Right atrium auricular region (tissue), 2 donors: ENCODE measurements at regions not wholly inside any gene's neighbourhood (a gene's known extent, or its start where the extent isn't known, plus 50 kb on each side); places are given as distances from the start of the nearest gene placed in this dataset.

ENCODE experiments used
- DNase-seq: peaks from one replicate; pipeline ENCODE4 v3.0.0-alpha.2; 2019; ENCODE audit warnings: low spot score
- H3K27ac ChIP-seq, 2 donors: fragments of 200-600 bp; sonication (generic); 1 replicate in 1 of 2; 2 replicates in 1 of 2; pipeline ENCODE4 v1.5.1; 2016 to 2019
- H3K27me3 ChIP-seq, 2 donors: fragments of 200-600 bp; sonication (generic); one replicate each; pipeline versions ENCODE4 v1.5.1 to v1.6.0; 2017 to 2019
- H3K36me3 ChIP-seq: fragments of 200-600 bp; sonication (generic); one replicate; pipeline ENCODE4 v1.5.1; 2016
- H3K4me1 ChIP-seq, 2 donors: fragments of 200-600 bp; sonication (generic); one replicate each; pipeline versions ENCODE4 v1.5.1 to v1.6.0; 2017 to 2019
- H3K4me3 ChIP-seq, 2 donors: fragments of 200-600 bp; sonication (generic); 1 replicate in 1 of 2; 2 replicates in 1 of 2; pipeline ENCODE4 v1.5.1; 2017 to 2019; ENCODE audit warnings: mild to moderate bottlenecking in 1 of 2, moderate library complexity in 1 of 2
- H3K9me3 ChIP-seq, 2 donors: fragments of 200-600 bp; sonication (generic); one replicate each; pipeline ENCODE4 v1.5.1; 2019
- CTCF ChIP-seq, 2 donors: fragments of 200-600 bp; sonication (generic); IDR thresholded peaks; one replicate each; pipeline ENCODE4 v1.5.1; 2019; ENCODE audit warnings: antibody characterized with exemption in 2 of 2

GRCh38 chr2:193276560-193276959 lies 1081.8 kb upstream of the TMEFF2 start:
- no peak overlapping the region for H3K27ac ChIP-seq
- H3K4me3 ChIP-seq: no peak overlapping the region
- H3K9me3 ChIP-seq: no peaks in the 10 kb centered on the region
- TF ChIP-seq CTCF (IDR thresholded peaks at IDR 0.05): no peak
- DNase-seq: no peak
- no peaks in the 10 kb centered on the region for H3K27me3 ChIP-seq
- no peaks in the 10 kb centered on the region for H3K36me3 ChIP-seq
- no peaks in the 10 kb centered on the region for H3K4me1 ChIP-seq

GRCh38 chr2:193276069-193276468 lies 1081.3 kb upstream of the TMEFF2 start:
- Histone ChIP-seq H3K36me3 (no peaks in the 10 kb centered on the region), H3K9me3 (no peaks in the 10 kb centered on the region), H3K27me3 (no peaks in the 10 kb centered on the region), H3K27ac (no peak overlapping the region), H3K4me3 (no peak overlapping the region), H3K4me1 (no peaks in the 10 kb centered on the region)
- no peak for DNase-seq
- no peak for TF ChIP-seq CTCF (IDR thresholded peaks at IDR 0.05)

GRCh38 chr2:193272011-193272410 lies 1077.3 kb upstream of the TMEFF2 start:
- Histone ChIP-seq H3K36me3 (no peaks in the 10 kb centered on the region), H3K27me3 (no peaks in the 10 kb centered on the region), H3K4me1 (no peaks in the 10 kb centered on the region), H3K4me3 (no peak overlapping the region), H3K9me3 (no peaks in the 10 kb centered on the region), H3K27ac (no peak overlapping the region)
- no peak for TF ChIP-seq CTCF (IDR thresholded peaks at IDR 0.05)
- DNase-seq: no peak

GRCh38 chr2:193270816-193271215 lies 1076.1 kb upstream of the TMEFF2 start:
- Histone ChIP-seq H3K27me3 (no peaks in the 10 kb centered on the region), H3K36me3 (no peaks in the 10 kb centered on the region), H3K27ac (no peak overlapping the region), H3K4me3 (no peak overlapping the region), H3K4me1 (no peaks in the 10 kb centered on the region), H3K9me3 (no peaks in the 10 kb centered on the region)
- no peak for DNase-seq
- no peak for TF ChIP-seq CTCF (IDR thresholded peaks at IDR 0.05)

GRCh38 chr2:193267496-193268002 lies 1072.8 kb upstream of the TMEFF2 start:
- no peak for TF ChIP-seq CTCF (IDR thresholded peaks at IDR 0.05)
- Histone ChIP-seq H3K27me3 (no peaks in the 10 kb centered on the region), H3K9me3 (no peaks in the 10 kb centered on the region), H3K4me1 (no peaks in the 10 kb centered on the region), H3K36me3 (no peaks in the 10 kb centered on the region), H3K27ac (no peak overlapping the region), H3K4me3 (no peak overlapping the region)
- DNase-seq: no peak

GRCh38 chr2:193253014-193253530 lies 1058.3 kb upstream of the TMEFF2 start:
- Histone ChIP-seq H3K27me3 (no peaks in the 10 kb centered on the region), H3K4me1 (no peaks in the 10 kb centered on the region), H3K27ac (no peak overlapping the region), H3K4me3 (no peak overlapping the region), H3K9me3 (no peaks in the 10 kb centered on the region), H3K36me3 (no peaks in the 10 kb centered on the region)
- no peak for TF ChIP-seq CTCF (IDR thresholded peaks at IDR 0.05)
- no peak for DNase-seq
